SKM-1 (cell line): ENCODE measurements at regions not wholly inside any gene's neighbourhood (a gene's known extent, or its start where the extent isn't known, plus 50 kb on each side); places are given as distances from the start of the nearest gene placed in this dataset.
"Not testable (repeated sequence)": the region's sequence is repeated elsewhere in the genome, so short reads cannot be mapped to it uniquely, and the experiment has no call there.

Source experiments
- DNase-seq: peaks from one replicate; lab custom pipeline; 2025; ENCODE audit not compliant: unreplicated experiment; lab: John Stamatoyannopoulos, UW

DNA sequence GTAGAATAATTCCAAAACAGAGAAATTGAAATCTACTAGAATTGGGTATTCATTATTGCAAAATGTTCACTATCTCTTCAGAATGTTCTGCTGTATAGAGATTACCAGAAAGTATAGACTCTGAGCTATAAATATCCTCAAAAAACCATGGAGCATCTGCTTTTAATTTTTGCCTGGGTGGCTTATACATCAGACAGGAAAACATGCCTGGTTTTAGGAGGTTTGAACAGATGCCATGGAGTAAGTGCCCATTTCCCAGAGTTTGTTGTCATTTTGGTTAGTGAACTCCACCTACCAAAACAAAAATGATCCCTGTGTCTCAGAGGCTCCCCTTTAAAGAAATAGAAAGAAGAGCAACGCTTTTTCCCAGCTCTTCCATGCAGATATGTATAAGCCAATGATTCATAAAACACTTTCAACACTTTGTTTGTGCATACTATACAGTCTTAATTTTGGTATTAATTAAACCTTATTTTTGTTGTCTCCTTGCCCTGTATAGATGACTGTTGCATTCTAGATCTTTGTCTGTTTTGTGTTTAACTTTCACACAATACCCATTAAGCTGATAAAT is 68.7 kb downstream of the MEPE start:
- DNase-seq = no peak

DNA sequence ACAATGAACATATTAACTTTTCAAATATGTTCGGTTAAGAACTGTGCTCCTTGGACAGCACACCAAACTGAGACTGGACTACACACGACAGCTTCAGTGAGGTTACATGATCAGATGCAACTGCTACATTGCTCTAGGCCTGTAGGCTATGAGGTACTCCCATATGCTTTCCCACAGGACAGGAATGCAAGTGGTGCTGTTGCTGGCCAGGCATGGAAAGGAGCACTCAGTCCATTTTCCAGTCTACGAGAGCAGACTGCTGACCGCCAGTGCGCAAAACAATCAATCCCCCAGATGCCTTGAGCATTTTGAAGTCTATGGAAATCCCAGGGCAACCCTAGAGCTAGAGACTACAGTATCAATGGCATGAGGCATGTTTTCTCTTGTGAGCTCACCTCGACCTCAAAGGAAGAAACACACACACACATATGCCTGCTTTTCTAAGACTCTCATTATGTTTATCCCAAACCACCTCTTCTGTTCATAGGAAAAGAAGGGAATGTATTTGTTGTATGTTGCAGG is 70.8 kb upstream of the SPP1 start:
- DNase-seq = no peak

DNA sequence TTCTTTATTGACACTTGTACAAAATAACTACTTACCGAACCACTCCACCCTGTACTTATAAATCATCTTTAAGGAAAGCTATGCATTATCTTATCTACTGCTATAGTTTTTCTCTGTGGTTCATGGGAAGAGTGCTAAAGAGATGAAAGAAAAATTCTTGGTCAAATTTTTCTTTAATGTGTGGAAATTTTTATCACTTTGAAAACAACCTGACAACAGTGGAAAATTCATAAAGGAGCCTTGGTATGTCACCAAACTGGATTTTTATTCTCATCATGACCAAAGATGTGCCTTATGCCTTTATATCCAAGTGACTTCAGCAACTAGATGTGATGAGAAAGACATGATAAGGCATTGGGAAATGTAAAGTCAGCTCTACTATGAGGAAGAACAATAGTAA is 67.2 kb upstream of the SPP1 start:
- DNase-seq = no peak

DNA sequence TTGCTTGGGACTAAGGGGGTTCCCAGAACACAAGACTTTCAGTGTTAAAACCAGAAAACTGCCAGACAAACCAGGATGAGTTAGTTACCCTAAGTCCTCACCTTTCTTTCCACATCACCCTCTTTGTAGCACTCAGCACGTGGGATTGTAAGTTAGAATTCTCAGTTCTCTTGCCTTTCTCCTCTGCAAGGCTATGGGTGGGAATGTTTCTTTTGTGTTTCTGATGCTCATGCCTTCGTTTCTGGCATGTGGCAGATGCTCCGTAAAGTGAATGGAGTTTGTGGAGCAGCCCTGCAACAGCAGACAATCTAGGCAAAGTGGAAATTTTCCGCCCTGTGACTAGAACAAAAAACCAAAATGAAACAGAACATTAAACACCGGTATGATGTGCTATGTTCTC is 64.7 kb upstream of the SPP1 start:
- no peak for DNase-seq

DNA sequence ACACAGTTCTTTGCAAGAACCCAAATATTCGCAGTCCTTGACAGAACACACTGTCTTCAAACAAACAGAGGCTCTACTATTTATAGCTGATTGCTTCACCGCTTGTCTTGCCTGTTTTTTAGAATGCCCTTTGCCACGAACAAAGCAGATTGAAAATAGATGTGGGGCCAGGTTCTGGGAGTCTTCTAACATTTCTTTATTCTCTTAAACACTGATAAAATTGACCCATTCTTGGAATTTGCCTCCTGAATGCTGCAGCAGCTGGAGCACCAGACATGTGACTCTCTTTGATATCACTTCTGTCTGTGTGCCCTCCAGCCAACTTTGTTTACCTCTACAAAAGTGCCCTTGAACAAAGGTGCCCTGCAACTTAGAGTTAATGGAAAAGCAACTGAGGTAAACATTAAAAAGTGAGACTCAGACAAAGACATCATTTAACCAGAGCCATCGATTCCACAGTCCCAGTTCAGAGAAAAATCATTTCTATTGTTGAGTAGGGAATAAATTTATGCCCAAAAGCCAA is 64.2 kb upstream of the SPP1 start:
- no peak for DNase-seq

DNA sequence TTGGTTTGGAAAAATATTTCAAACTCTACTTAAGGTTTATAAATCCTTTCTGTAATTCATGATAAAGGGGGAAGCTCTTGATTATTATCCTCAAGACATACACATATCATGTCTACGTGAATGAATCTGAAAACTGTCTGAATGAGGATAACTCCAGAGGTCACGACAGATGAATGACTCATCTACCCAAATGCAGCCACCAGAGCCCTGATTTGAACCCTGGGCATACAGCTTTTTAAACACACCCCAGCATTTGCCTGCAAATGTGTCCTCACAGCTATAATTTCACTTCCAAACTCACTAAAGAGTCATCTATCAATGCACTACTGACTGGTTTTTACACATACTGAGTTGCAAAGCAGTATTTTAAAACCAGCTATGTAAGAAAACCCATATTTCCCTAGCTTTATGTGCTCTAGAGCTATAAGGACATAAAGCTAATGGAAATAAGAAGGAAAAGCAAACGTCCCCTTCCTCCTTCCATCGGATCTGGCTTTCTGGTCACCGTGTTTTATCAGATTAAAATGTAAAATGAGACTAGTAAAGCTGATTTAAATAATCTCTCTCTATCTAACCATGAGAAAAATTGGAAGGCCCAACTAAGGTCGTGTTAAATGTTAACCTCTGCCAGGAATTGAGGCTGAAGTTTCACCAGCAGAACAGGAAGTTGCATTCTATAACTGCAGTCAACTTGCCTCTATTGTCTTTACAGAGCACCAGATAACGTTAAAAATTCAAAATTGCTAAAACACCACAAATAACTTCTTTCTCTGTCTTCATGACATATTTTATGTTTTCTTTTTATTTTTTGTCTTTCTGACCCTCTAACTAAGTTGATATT is 63.1 kb upstream of the SPP1 start:
- peak; percentile 28 for DNase-seq

DNA sequence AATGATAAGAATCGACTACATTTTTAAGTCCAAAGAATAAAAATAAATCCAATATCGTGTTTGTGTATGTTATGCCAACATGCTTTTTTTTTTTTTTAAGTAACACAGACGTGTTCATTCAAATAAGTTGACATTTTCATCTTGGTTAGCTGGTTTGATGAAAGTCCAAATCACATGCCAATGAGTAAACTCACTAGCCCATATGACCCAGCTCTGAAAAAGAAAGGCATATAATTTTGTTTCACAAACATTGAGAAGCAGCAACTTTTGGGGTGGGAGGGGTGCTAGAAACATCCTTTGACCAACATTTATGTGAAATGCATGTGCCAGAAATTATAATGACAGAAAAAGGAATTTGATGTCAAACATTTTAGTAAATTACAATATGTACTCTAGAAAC is 61.6 kb upstream of the SPP1 start:
- DNase-seq = no peak

DNA sequence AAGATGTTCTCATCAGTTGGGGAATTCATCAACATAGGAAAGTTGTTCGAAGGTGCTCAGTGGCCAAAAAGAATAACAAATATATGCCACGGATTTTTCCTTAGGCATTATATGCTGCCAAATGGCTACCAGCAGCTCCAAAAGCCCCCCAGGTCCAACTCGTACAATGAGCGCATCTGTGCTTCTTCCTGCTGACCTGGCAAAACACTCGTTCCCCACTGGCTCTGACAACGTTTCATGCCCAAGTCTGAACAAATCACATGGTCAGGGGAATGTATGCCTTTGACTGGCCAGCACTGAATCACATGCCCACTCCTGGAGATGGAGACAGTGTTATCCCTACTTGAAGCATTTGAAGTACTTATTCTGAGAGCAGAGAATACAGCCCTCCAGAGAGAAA is 59.9 kb upstream of the SPP1 start:
- no peak for DNase-seq

DNA sequence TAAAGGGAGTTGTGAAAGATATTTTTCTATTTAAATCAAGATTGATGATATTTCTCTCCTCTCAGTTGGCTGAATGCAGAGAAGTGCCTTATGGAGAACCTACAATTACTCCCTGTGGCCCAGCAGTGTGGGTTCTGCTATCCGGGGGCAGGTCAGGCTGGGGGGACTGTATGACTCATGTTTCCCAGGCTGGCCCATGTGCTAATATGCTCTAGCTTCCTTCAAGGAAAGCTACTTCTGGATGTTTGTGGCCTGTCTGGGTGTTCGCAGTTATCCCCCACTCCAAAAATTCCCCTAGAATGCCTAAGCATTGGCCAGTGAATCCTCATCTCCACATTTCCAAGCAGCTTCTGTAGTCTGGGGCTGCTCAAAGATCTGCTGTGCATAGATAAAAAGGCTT is 58.9 kb upstream of the SPP1 start:
- DNase-seq = no peak

DNA sequence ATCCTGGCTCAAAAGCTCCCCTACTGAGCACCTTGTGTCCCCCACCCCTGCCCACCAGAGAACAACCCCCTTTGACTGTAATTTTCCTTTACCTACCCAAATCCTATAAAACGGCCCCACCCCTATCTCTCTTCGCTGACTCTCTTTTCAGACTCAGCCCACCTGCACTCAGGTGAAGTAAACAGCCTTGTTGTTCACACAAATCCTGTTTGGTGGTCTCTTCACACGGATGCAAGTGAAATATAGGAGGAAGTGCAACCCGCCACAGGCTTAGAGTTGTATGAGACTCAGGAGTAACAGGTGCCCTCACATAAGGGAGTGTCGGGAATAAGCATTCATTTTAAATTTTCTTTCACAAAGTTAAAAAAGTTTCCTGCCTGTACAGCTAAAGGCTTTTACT is 57.6 kb upstream of the SPP1 start:
- DNase-seq = not testable (repeated sequence)

DNA sequence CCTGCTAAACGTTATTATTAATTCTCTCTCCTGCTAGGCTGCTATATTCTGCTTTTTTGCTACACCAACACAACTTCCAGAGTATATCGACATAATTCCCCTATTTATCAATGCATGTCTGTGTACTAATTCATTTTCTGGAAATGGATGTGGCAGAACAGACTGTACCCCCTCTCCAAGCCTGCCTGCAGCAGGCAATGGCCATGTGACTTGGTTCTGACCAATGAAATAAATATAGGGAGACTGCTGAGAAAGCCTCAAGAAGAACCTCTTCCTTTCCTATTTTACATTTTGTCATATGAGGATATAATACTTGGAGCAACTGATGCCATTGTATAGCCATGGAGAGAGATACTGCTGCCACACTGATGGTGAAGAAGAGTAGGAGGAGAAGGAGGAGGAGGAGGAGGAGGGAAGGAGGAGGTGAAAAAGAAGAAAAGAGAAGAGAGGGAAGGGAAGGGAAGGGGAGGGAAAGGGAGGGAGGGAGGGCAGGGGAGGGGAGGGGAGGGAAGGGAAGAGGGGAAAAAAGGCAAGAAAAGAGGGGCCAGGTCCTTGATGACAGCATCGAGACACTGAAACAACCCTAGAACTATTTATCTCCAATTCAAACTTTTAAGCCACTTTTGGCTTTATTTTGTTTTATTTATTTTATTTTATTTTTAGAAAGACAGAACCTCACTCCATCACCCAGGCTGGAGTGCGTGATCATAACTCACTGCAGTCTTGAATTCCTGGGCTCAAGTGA is 57.0 kb upstream of the SPP1 start:
- DNase-seq = no peak

DNA sequence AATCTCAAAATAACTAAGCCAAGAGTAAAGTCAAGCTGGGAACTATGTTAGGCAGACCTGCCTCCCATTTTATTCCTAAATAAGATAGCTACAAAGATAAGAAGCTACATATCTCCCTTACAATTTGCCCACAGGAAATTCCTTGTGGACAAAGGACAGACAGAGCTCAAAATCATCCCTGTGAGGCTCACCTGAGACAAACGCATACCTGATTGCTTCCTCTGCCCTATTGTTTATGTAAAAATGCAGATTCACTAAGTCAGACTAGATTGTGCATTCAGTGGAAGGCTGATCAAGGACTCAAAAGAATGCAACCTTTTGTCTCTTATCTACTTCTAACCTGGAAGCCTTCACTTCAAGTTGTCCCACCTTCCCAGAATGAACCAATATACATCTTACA is 56.2 kb upstream of the SPP1 start:
- not testable (repeated sequence) for DNase-seq

DNA sequence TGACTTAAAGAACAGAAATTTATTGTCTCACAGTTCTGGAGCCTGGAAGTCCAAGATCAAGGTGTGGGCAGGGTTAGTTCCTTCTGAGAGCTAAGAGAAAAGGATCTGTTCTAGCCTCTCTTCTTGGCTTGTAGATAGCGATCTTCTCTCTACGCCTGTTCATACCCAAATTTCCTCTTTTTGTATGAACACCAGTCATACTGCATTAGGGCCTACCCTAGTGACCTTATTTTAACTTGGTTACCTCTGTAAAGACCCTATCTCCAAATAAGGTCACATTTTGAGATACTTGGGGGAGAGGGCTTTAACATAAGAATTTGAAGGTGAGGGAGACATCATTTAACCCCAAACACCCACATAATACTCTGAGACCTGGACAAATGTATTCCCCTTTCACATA is 55.6 kb upstream of the SPP1 start:
- peak; percentile 55 for DNase-seq

DNA sequence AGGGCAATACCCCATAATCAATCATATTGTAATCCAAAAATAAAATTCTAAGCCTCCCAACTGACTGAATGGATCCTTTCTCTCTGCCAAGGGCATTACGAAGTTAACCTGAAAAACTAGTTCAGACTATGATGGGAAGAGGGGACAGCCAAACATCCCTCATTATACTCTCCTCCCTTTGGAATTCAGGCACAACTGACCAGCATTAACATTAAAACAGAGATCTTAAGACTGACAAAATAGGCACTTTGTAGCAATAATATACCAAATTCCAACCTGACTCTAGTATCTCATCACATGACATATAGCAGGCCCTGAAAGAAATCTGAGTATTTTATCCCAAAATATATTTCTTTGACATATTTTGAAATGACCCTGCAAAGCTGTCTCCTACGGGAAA is 55.0 kb upstream of the SPP1 start:
- DNase-seq = no peak

DNA sequence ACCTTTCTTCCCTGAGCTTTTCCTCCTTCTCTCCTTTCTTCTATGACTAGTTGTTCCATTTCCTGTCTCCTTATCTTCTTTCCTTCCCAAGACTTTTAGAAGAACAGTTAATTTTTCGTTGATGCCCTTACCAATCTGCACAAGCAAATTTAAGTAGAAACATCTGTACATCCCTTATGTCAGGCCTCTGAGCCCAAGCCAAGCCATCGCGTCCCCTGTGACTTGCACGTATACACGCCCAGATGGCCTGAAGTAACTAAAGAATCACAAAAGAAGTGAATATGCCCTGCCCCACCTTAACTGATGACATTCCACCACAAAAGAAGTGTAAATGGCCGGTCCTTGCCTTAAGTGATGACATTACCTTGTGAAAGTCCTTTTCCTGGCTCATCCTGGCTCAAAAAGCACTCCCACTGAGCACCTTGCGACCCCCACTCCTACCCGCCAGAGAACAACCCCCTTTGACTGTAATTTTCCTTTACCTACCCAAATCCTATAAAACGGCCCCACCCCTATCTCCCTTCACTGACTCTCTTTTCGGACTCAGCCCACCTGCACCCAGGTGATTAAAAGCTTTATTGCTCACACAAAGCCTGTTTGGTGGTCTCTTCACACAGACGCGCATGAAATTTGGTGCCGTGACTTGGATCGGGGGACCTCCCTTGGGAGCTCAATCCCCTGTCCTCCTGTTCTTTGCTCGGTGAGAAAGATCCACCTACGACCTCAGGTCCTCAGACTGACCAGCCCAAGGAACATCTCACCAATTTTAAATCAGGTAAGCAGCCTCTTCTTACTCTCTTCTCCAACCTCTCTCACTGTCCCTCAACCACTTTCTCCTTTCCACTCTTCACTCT is 53.7 kb upstream of the SPP1 start:
- not testable (repeated sequence) for DNase-seq

DNA sequence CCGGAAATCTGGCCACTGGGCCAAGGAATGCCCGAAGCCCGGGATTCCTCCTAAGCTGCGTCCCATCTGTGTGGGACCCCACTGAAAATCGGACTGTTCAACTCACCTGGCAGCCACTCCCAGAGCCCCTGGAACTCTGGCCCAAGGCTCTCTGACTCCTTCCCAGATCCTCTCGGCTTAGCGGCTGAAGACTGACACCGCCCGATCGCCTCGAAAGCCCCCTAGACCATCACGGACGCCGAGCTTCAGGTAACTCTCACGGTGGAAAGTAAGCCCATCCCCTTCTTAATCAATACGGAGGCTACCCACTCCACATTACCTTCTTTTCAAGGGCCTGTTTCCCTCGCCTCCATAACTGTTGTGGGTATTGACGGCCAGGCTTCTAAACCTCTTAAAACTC is 51.4 kb upstream of the SPP1 start:
- DNase-seq = not testable (repeated sequence)
